ENCODE measurements at regions not wholly inside any gene's neighbourhood (a gene's known extent, or its start where the extent isn't known, plus 50 kb on each side); places are given as distances from the start of the nearest gene placed in this dataset.

DNA sequence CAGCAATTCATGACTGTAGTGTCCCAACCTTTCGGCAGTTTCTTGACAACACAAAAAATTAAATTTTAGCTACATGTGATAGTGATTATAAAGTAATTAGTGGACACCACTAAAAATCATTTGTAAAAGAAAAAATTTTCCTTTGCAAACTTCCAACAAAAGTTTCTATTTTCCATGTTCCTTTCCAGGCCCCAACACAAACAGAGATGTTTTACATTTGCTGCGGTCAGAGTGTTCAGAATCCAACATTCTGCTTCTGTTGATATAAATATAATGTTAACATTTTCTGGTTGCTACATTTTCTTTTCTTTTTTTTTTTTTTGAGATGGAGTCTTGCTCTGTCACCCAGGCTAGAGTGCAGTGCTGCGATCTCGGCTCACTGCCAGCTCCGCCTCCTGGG, 54.9 kb upstream of the WLS start (continued):
- TF ChIP-seq, protein P1, sequence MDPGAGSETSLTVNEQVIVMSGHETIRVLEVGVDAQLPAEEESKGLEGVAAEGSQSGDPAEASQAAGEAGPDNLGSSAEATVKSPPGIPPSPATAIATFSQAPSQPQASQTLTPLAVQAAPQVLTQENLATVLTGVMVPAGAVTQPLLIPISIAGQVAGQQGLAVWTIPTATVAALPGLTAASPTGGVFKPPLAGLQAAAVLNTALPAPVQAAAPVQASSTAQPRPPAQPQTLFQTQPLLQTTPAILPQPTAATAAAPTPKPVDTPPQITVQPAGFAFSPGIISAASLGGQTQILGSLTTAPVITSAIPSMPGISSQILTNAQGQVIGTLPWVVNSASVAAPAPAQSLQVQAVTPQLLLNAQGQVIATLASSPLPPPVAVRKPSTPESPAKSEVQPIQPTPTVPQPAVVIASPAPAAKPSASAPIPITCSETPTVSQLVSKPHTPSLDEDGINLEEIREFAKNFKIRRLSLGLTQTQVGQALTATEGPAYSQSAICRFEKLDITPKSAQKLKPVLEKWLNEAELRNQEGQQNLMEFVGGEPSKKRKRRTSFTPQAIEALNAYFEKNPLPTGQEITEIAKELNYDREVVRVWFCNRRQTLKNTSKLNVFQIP (CRISPR knock-in tag; IDR thresholded peaks at IDR 0.05; ENCODE audit: borderline replicate concordance, low read depth) = no peak
- TF ChIP-seq TCF4 (CRISPR knock-in tag; IDR thresholded peaks at IDR 0.05; ENCODE audit: borderline replicate concordance) (no peak), ZNF8 (CRISPR knock-in tag; IDR thresholded peaks at IDR 0.05) (no peak), ESRRG (CRISPR knock-in tag; IDR thresholded peaks at IDR 0.05) (no peak), PPARA (CRISPR knock-in tag; IDR thresholded peaks at IDR 0.05; ENCODE audit: borderline replicate concordance) (no peak), CSDC2 (CRISPR knock-in tag; IDR thresholded peaks at IDR 0.05) (no peak), ZNF565 (CRISPR knock-in tag; conservative IDR thresholded peaks at IDR 0.05; ENCODE audit: low read depth) (no peak), TOX (CRISPR knock-in tag; IDR thresholded peaks at IDR 0.05; ENCODE audit: borderline replicate concordance) (no peak), ISL1 (CRISPR knock-in tag; IDR thresholded peaks at IDR 0.05) (no peak), ZFP3 (CRISPR knock-in tag; IDR thresholded peaks at IDR 0.05) (no peak)

DNA sequence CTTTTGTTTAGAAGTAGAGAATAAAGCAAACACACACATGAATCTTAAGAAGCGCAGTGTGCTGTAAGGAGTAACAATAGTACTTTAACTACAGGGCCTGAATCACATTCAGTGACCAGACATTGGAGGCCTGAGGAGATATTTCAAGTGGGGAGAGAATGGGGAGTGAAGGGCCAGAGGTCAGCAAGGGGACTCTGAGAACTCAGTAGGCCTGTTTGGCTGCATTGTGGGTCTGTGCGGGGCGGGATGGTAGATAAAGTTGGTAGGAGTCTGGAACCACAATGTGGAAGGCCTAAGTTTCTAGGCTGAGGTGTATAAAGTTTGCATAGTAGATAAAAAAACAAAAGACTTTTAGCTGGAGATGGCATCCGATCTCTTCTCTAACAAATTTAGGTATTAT, 52.7 kb upstream of the WLS start:
- TF ChIP-seq CSDC2 (CRISPR knock-in tag; IDR thresholded peaks at IDR 0.05) = no peak
- no peak for TF ChIP-seq PPARA (CRISPR knock-in tag; IDR thresholded peaks at IDR 0.05; ENCODE audit: borderline replicate concordance)

DNA sequence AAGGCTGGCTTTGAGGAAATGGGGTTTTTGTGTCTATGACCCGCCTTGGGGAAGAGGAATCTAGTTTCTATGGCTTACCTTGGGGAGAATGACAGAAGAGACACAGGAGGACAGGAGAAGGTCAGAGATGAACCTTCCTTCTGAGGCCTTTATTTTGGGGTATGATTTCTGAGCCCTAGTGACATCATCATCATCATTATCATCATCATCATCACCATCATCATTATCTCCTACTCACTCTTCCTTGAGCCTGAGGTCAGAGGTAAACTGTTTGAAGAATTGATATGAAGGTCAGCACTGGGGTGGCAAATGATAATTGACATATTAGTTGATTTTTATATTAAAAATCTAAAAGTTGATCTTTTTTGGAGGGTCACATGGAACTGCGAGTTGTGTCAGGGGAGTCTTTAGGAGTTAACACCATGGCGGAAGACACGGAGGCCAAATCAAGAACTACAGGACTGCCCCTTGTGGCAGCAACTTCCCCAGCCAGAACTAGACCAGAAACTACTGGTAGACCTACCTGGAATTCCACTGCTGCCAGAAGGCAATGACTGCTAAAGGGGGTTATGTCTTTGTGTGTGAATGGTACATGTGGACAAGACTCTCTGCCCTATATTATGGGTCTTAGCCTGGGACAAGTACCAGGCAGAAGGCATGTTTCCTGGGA, 49.8 kb upstream of the WLS start:
- no peak for TF ChIP-seq PPARA (CRISPR knock-in tag; IDR thresholded peaks at IDR 0.05; ENCODE audit: borderline replicate concordance)
- TF ChIP-seq, protein P1 (CRISPR knock-in tag; IDR thresholded peaks at IDR 0.05; ENCODE audit: borderline replicate concordance, low read depth) = no peak
- TF ChIP-seq, protein P2, sequence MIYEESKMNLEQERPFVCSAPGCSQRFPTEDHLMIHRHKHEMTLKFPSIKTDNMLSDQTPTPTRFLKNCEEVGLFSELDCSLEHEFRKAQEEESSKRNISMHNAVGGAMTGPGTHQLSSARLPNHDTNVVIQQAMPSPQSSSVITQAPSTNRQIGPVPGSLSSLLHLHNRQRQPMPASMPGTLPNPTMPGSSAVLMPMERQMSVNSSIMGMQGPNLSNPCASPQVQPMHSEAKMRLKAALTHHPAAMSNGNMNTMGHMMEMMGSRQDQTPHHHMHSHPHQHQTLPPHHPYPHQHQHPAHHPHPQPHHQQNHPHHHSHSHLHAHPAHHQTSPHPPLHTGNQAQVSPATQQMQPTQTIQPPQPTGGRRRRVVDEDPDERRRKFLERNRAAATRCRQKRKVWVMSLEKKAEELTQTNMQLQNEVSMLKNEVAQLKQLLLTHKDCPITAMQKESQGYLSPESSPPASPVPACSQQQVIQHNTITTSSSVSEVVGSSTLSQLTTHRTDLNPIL (CRISPR knock-in tag; IDR thresholded peaks at IDR 0.05; ENCODE audit: low read depth) = no peak
- no peak for TF ChIP-seq RARB (CRISPR knock-in tag; IDR thresholded peaks at IDR 0.05)
- no peak for TF ChIP-seq ZFP3 (CRISPR knock-in tag; IDR thresholded peaks at IDR 0.05)
- TF ChIP-seq SNAI2 (CRISPR knock-in tag; IDR thresholded peaks at IDR 0.05) = no peak
- no peak for TF ChIP-seq TCF4 (CRISPR knock-in tag; IDR thresholded peaks at IDR 0.05; ENCODE audit: borderline replicate concordance)
- no peak for TF ChIP-seq ZC3H10 (CRISPR knock-in tag; IDR thresholded peaks at IDR 0.05)
- ATAC-seq = no peak

More for the DNA sequence above, 52.7 kb upstream of the WLS start:
- ATAC-seq = no peak
